GM12891 (cell line): ENCODE measurements at regions not wholly inside any gene's neighbourhood (a gene's known extent, or its start where the extent isn't known, plus 50 kb on each side); places are given as distances from the start of the nearest gene placed in this dataset.

Source experiments
- POLR2A ChIP-seq: IDR thresholded peaks from 2 replicates; pipeline ENCODE4 v1.6.1; 2011; ENCODE audit warnings: low read depth, low read length, control low read depth
- POU2F2 ChIP-seq: IDR thresholded peaks from 2 replicates; pipeline ENCODE4 v1.6.1; 2011; ENCODE audit warnings: low read depth, mild to moderate bottlenecking, control low read depth, low read length, moderate library complexity

DNA sequence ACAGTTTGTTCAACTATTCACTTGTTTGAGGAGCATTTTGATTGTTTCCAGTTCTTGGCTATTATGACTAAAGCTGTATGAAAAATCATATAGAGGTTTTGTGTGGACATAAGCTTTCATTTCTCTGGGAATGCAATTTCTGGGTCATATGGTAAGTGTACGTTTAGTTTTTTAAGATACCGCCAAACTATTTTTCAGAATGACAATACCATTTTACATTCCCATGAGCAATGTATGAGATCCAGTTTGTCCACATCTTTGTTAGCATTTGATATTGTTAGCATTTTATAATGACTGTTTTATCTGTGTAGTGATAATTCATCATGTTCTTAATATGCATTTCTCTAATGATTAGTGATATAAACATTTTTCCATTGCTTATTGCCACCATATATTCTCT, 258.7 kb upstream of the CTNNB1 start:
- TF ChIP-seq POU2F2 (no peak), POLR2A (no peak)
